ENCODE measurements at regions not wholly inside any gene's neighbourhood (a gene's known extent, or its start where the extent isn't known, plus 50 kb on each side); places are given as distances from the start of the nearest gene placed in this dataset.

DNA sequence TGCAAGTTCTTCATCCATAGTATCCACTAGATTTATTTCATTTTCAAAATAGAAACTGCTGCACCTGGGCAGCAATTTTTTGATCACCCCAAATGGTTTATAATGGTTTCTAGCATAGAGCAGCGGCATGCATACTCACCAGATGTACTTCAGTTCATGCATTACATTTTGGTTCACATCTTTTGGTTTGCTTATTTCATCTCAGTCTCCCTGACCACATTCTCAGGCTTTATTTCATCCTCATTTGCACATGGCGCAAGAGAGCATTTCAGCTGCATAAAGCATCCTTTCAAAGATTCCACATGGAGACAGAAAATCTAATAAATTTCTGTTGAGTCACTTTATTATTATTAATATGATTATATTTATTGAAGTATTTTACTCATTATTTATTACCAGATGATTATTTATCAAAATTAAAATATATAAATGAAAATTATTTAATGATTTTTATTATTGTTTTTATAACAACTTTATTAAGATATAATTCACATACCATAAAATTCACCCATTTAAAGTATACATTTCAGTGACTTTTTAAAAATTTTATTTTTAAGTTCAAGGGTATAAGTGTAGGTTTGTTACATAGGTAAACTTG is 284.6 kb downstream of the TXNL1 start:
- Histone ChIP-seq H3K9ac (replicated peaks in 1 of 4; ENCODE audit: extremely low read depth in 1 of 4, low read depth in 3 of 4, low read length in 3 of 4) (no peak overlapping the region), H3K36me3 (ENCODE audit: control insufficient read depth in 2 of 4, insufficient read depth in 4 of 4, low read length in 3 of 4) (peaks cover 0 to 3% (median 0%) of the 10 kb centered on the region in 4 experiments; a peak in 1 of 8 replicates)
- TF ChIP-seq POLR2AphosphoS5 (IDR thresholded peaks at IDR 0.05; ENCODE audit: low read depth, low read length) (no peak), CBX5 (IDR thresholded peaks at IDR 0.05; ENCODE audit: low read depth, low read length) (no peak), GABPA (IDR thresholded peaks at IDR 0.05; ENCODE audit: borderline replicate concordance, insufficient read depth, low read length) (no peak), CREB1 (IDR thresholded peaks at IDR 0.05) (no peak), RNF2 (IDR thresholded peaks at IDR 0.05; ENCODE audit: borderline replicate concordance, low read depth, low read length, missing control alignments, poor library complexity, severe bottlenecking) (no peak), SAP30 (IDR thresholded peaks at IDR 0.05; ENCODE audit: insufficient read depth, insufficient replicate concordance, low read length) (no peak), POU5F1 (IDR thresholded peaks at IDR 0.05; ENCODE audit: low read depth, low read length) (no peak), ASH2L (IDR thresholded peaks at IDR 0.05; ENCODE audit: low read length) (no peak), NRF1 (IDR thresholded peaks at IDR 0.05; ENCODE audit: low read depth, low read length) (no peak), BRCA1 (IDR thresholded peaks at IDR 0.05; ENCODE audit: low read depth, low read length) (no peak), SP4 (IDR thresholded peaks at IDR 0.05; ENCODE audit: low read length) (no peak)
- TF ChIP-seq, protein P1, sequence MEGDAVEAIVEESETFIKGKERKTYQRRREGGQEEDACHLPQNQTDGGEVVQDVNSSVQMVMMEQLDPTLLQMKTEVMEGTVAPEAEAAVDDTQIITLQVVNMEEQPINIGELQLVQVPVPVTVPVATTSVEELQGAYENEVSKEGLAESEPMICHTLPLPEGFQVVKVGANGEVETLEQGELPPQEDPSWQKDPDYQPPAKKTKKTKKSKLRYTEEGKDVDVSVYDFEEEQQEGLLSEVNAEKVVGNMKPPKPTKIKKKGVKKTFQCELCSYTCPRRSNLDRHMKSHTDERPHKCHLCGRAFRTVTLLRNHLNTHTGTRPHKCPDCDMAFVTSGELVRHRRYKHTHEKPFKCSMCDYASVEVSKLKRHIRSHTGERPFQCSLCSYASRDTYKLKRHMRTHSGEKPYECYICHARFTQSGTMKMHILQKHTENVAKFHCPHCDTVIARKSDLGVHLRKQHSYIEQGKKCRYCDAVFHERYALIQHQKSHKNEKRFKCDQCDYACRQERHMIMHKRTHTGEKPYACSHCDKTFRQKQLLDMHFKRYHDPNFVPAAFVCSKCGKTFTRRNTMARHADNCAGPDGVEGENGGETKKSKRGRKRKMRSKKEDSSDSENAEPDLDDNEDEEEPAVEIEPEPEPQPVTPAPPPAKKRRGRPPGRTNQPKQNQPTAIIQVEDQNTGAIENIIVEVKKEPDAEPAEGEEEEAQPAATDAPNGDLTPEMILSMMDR (IDR thresholded peaks at IDR 0.05; ENCODE audit: control extremely low read depth in 1 of 3, insufficient read depth in 1 of 3, low read depth in 1 of 3, low read length in 3 of 3), result no peak

More for the DNA sequence above, 284.6 kb downstream of the TXNL1 start:
- Histone ChIP-seq H3K79me2 (ENCODE audit: control insufficient read depth in 1 of 2, insufficient read depth in 2 of 2, low read length in 2 of 2) (no peaks in the 10 kb centered on the region), H2BK15ac (ENCODE audit: low read length) (no peak overlapping the region), H2AK5ac (ENCODE audit: low read depth, low read length) (no peak overlapping the region), H4K5ac (ENCODE audit: insufficient read length, low read depth, low read length) (no peak overlapping the region), H4K91ac (replicated peaks; ENCODE audit: insufficient read length, low read length) (no peak overlapping the region), H4K20me1 (replicated peaks in 1 of 2; ENCODE audit: control insufficient read depth in 1 of 2, insufficient read depth in 2 of 2, low read length in 2 of 2) (no peaks in the 10 kb centered on the region), H2BK12ac (ENCODE audit: low read depth, low read length) (no peak overlapping the region), H3K23me2 (ENCODE audit: low read depth, low read length) (no peaks in the 10 kb centered on the region), H3K18ac (ENCODE audit: extremely low read depth, low read length) (no peak overlapping the region), H3K23ac (ENCODE audit: insufficient read length) (no peak overlapping the region), H2BK20ac (ENCODE audit: low read length) (no peak overlapping the region), H3K4ac (replicated peaks; ENCODE audit: insufficient read length, low read depth, low read length) (no peak overlapping the region), H3K4me2 (ENCODE audit: insufficient read depth in 1 of 2, low read depth in 2 of 2, low read length in 2 of 2) (no peak overlapping the region), H3K56ac (replicated peaks; ENCODE audit: insufficient read length, low read depth, low read length) (no peak overlapping the region), H3K9me3 (ENCODE audit: insufficient read depth in 2 of 2, low read depth in 1 of 2, low read length in 1 of 2) (no peaks in the 10 kb centered on the region), H2BK120ac (replicated peaks; ENCODE audit: low read depth, low read length) (no peak overlapping the region), H3K27ac (ENCODE audit: low read depth, low read length) (no peak overlapping the region), H3K27me3 (replicated peaks in 1 of 4; ENCODE audit: control insufficient read depth in 3 of 4, extremely low read depth in 1 of 4, insufficient read depth in 3 of 4, low read length in 3 of 4) (no peaks in the 10 kb centered on the region), H2AFZ (ENCODE audit: low read length) (no peak overlapping the region), H3K79me1 (ENCODE audit: low read depth, low read length) (no peaks in the 10 kb centered on the region), H3K4me1 (replicated peaks in 1 of 4; ENCODE audit: control insufficient read depth in 3 of 4, insufficient read depth in 4 of 4, low read length in 3 of 4) (no peaks in the 10 kb centered on the region), H4K8ac (ENCODE audit: extremely low read depth, insufficient read depth, low read length) (no peak overlapping the region), H3K4me3 (ENCODE audit: extremely low read depth in 1 of 4, insufficient read depth in 2 of 4, low read depth in 3 of 4, low read length in 4 of 4) (no peak overlapping the region), H2BK5ac (ENCODE audit: low read depth, low read length) (no peak overlapping the region), H3K14ac (ENCODE audit: insufficient read length) (no peak overlapping the region)
- WGBS, 2 experiments (ENCODE audit: extremely low coverage in 1 of 2, insufficient coverage in 1 of 2, insufficient read length in 1 of 2, insufficient replicate concordance in 2 of 2, low coverage in 1 of 2, low lambda C conversion rate in 2 of 2, missing lambda C conversion rate in 1 of 2), result 94% methylated on average over 2 of the region's 2 CpGs; no CpG with 5 or more reads in 1 of the 2 experiments
- DNase-seq (ENCODE audit: low read depth in 1 of 2, low spot score in 2 of 2) (no peak), FAIRE-seq (no peak)
- POLR2A ChIA-PET (ENCODE audit: partially characterized antibody), result no interaction called here
- CTCF ChIA-PET (ENCODE audit: partially characterized antibody), result interaction anchor here (1.5 kb wide), 1 partner anchor 213 kb away, joined by 4 read pairs; no protein-coding TSS in a partner anchor

Data from H1 (cell line).